ENCODE measurements at regions not wholly inside any gene's neighbourhood (a gene's known extent, or its start where the extent isn't known, plus 50 kb on each side); places are given as distances from the start of the nearest gene placed in this dataset.

- no peak for TF ChIP-seq CTCF (IDR thresholded peaks at IDR 0.05; ENCODE audit: low read depth, low read length, poor library complexity, severe bottlenecking)
- no peak for TF ChIP-seq EZH2phosphoT487 (IDR thresholded peaks at IDR 0.05; ENCODE audit: borderline replicate concordance, low read length)
These were observed 66.8 kb downstream of the FZD4 start for GRCh38 chr11:86888164-86889000.
